ENCODE measurements at regions not wholly inside any gene's neighbourhood (a gene's known extent, or its start where the extent isn't known, plus 50 kb on each side); places are given as distances from the start of the nearest gene placed in this dataset.

GRCh38 chr11:10932976-10933375 is 75.1 kb upstream of the ZBED5 start:
- TF ChIP-seq CBFB (CRISPR knock-in tag; IDR thresholded peaks at IDR 0.05; ENCODE audit: low read depth) (no peak), CTCF (IDR thresholded peaks at IDR 0.05) (no peak), ZNF317 (CRISPR knock-in tag; IDR thresholded peaks at IDR 0.05; ENCODE audit: borderline replicate concordance, low read depth) (no peak), E2F5 (CRISPR knock-in tag; IDR thresholded peaks at IDR 0.05) (no peak), ZNF512 (CRISPR knock-in tag; IDR thresholded peaks at IDR 0.05; ENCODE audit: borderline replicate concordance) (no peak), SP1 (CRISPR knock-in tag; conservative IDR thresholded peaks at IDR 0.05) (no peak), FOXJ3 (CRISPR knock-in tag; IDR thresholded peaks at IDR 0.05; ENCODE audit: borderline replicate concordance) (no peak), USF1 (CRISPR knock-in tag; IDR thresholded peaks at IDR 0.05) (no peak), ZNF423 (CRISPR knock-in tag; IDR thresholded peaks at IDR 0.05) (no peak), TCF7 (CRISPR knock-in tag; IDR thresholded peaks at IDR 0.05; ENCODE audit: low read depth) (no peak)
- TF ChIP-seq, protein P1, sequence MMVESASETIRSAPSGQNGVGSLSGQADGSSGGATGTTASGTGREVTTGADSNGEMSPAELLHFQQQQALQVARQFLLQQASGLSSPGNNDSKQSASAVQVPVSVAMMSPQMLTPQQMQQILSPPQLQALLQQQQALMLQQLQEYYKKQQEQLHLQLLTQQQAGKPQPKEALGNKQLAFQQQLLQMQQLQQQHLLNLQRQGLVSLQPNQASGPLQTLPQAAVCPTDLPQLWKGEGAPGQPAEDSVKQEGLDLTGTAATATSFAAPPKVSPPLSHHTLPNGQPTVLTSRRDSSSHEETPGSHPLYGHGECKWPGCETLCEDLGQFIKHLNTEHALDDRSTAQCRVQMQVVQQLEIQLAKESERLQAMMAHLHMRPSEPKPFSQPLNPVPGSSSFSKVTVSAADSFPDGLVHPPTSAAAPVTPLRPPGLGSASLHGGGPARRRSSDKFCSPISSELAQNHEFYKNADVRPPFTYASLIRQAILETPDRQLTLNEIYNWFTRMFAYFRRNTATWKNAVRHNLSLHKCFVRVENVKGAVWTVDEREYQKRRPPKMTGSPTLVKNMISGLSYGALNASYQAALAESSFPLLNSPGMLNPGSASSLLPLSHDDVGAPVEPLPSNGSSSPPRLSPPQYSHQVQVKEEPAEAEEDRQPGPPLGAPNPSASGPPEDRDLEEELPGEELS (CRISPR knock-in tag; IDR thresholded peaks at IDR 0.05): no peak
- TF ChIP-seq, protein P2, sequence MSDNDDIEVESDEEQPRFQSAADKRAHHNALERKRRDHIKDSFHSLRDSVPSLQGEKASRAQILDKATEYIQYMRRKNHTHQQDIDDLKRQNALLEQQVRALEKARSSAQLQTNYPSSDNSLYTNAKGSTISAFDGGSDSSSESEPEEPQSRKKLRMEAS (CRISPR knock-in tag; IDR thresholded peaks at IDR 0.05): no peak
- TF ChIP-seq, protein P3, sequence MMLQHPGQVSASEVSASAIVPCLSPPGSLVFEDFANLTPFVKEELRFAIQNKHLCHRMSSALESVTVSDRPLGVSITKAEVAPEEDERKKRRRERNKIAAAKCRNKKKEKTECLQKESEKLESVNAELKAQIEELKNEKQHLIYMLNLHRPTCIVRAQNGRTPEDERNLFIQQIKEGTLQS (CRISPR knock-in tag; conservative IDR thresholded peaks at IDR 0.05): no peak
